Activated T-helper 17 cell treated with anti-CD3 and anti-CD28 coated beads, Interleukin-2, amount 50 U/mL, for 72 hours (primary cell): ENCODE measurements at regions not wholly inside any gene's neighbourhood (a gene's known extent, or its start where the extent isn't known, plus 50 kb on each side); places are given as distances from the start of the nearest gene placed in this dataset.

Experiments
- ATAC-seq: fragments of 150-1000 bp; cut with Tn5 transposase; replicated peaks from 2 replicates; pipeline ENCODE4 v1.10.0; 2021; ENCODE audit warnings: mild to moderate bottlenecking, moderate library complexity
- H3K27ac Mint-ChIP-seq: one replicate; pipeline ENCODE4 v1.8.0; 2022; ENCODE audit warnings: mixed read lengths
- H3K27me3 Mint-ChIP-seq: one replicate; pipeline ENCODE4 v1.8.0; 2022; ENCODE audit warnings: mixed read lengths
- H3K36me3 Mint-ChIP-seq: one replicate; pipeline ENCODE4 v1.8.0; 2022; ENCODE audit warnings: low read depth, mild to moderate bottlenecking, mixed read lengths
- H3K4me1 Mint-ChIP-seq: one replicate; pipeline ENCODE4 v1.8.0; 2022; ENCODE audit warnings: mixed read lengths
- H3K4me3 Mint-ChIP-seq: one replicate; pipeline ENCODE4 v1.8.0; 2022; ENCODE audit warnings: mild to moderate bottlenecking, mixed read lengths
- H3K9me3 Mint-ChIP-seq: one replicate; pipeline ENCODE4 v1.8.0; 2022; ENCODE audit warnings: mixed read lengths

DNA sequence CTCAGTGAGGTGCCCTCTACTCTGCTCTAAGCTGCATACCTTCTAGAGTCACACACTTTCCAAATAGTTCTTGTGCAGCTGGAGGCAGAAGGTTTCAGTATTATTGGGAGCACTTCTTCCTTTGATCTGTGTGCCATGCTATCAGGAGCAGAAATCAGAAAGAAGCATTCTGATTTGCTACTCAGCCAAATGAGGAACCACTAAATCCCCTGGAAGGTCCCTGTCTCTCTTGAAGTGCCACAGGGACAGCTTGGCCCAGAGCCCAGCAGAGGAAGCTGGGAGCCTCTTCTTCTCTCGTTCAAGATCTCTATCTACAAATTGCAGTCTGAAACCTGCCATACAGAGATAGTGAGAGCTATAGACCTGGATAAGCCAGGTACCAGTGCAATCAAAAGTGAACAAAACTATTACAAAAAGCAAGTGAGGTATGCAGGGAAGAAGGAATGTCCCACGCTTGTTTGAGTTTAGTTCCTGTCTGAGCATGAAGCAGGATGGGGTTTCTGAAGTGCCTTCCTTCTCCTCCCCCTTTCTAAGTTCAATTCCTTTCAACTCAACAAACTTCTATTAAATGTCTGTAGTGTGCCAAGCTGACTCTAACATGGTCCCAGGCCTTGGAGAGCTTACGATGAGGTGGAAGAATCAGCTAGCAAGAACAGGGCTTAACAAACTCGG is 100.9 kb upstream of the PARP11 start:
- Mint-ChIP-seq H3K36me3 (no peaks in the 10 kb centered on the region), H3K27ac (peak overlapping the region; percentile 8), H3K4me3 (peak overlapping the region; percentile 54), H3K4me1 (peaks cover 35% of the 10 kb centered on the region), H3K9me3 (no peaks in the 10 kb centered on the region), H3K27me3 (no peaks in the 10 kb centered on the region)
- ATAC-seq = peak; percentile 59

DNA sequence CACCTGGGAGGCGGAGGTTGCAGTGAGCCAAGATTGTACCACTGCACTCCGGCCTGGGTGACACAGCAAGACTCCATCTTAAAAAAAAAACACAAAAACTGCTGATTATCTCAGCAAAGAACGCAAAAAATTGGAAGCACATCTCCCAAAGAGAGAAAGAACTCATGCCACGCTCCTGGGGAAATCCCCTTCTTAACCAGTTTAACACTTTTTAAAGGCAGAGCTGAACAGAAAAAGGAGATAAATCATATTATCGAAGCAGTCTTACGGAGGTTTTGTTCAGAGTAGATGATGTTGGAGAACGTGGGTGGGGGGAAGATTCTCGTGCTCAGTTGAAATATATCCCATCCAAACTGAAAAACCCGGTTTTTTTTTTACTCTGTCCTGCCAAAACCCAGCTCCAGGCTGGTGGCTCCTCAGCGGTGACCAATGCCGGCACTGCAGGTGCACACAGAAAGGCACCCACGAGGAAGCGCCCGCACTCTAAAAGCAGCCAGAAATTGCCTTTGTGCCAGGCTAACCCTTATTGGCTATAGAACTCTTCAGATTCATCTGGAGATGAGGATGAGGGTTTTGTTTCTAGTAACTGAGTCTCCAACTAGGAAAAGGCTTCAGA is 100.2 kb upstream of the PARP11 start:
- ATAC-seq = peak; percentile 63
- no peaks in the 10 kb centered on the region for H3K36me3 Mint-ChIP-seq

DNA sequence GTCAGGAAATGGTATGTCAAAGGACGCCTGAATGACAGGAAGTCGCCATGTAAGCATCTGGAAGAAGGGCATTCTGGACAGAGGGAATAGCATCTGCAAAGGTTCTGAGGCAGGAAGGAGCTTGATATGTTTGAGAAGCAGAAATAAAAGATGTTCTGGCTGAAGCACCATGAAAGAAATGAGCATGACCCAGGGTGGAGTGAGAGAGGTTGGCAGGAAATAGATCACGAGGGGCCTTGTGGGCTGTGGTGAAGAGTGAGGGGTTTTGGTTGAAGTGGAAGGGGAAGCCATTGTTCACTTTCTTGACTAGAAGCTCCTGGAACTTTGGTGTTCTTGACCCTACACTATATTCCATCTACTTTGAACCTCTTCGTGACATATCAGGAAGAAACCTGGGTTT is 99.4 kb upstream of the PARP11 start:
- ATAC-seq = no peak
- no peaks in the 10 kb centered on the region for H3K27me3 Mint-ChIP-seq
- H3K36me3 Mint-ChIP-seq = no peaks in the 10 kb centered on the region
- H3K27ac Mint-ChIP-seq = peak overlapping the region; percentile 8
- H3K9me3 Mint-ChIP-seq = no peaks in the 10 kb centered on the region
- H3K4me1 Mint-ChIP-seq = peaks cover 33% of the 10 kb centered on the region
- H3K4me3 Mint-ChIP-seq = peak overlapping the region; percentile 54

More for the DNA sequence above, 100.2 kb upstream of the PARP11 start:
- Mint-ChIP-seq H3K4me1 (peaks cover 35% of the 10 kb centered on the region), H3K27me3 (no peaks in the 10 kb centered on the region), H3K4me3 (peak overlapping the region; percentile 54), H3K9me3 (no peaks in the 10 kb centered on the region), H3K27ac (peak overlapping the region; percentile 8)

DNA sequence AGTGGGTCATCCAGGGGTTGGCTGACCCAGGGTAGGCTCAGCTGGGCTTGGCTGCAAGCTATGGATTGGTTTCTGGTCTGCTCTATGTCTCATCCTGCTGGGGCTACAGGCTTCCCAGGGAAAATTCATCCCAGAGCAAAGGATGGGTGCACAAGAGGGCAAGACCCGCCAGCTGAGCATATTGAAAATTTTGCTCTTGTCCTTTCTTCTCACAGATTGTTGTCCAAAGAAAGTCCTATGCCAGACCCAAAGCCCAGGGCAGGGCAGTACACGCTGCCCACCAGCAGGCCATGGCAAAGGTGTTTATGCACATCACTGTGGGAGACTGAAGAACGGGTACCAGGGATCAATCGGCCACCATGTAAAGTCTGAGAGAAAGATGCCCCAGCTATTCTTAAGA is 95.3 kb upstream of the PARP11 start:
- no peaks in the 10 kb centered on the region for H3K36me3 Mint-ChIP-seq
- no peaks in the 10 kb centered on the region for H3K27me3 Mint-ChIP-seq
- no peak overlapping the region for H3K4me3 Mint-ChIP-seq
- H3K9me3 Mint-ChIP-seq = no peaks in the 10 kb centered on the region
- ATAC-seq = no peak
- H3K27ac Mint-ChIP-seq = no peak overlapping the region
- peaks cover 14% of the 10 kb centered on the region for H3K4me1 Mint-ChIP-seq

DNA sequence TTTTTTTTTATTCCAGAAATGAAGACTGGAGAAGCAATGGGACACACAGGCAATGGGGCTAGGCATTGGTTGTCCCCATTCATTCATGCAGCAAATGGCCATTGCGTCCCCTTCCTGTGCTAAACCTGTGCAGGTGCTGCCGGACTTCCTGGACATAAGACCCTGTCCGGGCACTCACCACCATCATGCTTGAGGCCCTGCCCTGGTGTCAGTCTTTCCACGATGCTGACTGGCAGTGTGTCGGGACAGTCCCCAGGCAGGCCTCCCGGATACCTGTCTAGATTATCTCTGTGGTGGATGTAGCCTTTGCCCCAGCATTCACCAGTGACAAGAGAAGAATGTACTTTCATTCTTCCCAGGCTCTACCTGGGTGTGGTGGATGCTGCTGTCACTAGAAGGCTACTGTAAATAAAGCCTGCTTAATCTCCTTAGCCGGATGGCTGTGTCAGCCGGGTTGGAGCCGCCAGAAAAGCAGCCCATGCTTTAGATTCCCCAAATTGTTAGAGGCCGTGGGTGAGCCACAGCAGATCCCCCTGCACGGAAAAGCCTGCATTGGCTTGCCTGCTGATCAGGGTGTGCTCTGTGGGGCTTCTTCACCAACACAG is 94.5 kb upstream of the PARP11 start:
- no peak for ATAC-seq
- Mint-ChIP-seq H3K36me3 (no peaks in the 10 kb centered on the region), H3K27ac (no peak overlapping the region), H3K4me3 (no peak overlapping the region), H3K4me1 (peaks cover 13% of the 10 kb centered on the region), H3K9me3 (no peaks in the 10 kb centered on the region), H3K27me3 (no peaks in the 10 kb centered on the region)

DNA sequence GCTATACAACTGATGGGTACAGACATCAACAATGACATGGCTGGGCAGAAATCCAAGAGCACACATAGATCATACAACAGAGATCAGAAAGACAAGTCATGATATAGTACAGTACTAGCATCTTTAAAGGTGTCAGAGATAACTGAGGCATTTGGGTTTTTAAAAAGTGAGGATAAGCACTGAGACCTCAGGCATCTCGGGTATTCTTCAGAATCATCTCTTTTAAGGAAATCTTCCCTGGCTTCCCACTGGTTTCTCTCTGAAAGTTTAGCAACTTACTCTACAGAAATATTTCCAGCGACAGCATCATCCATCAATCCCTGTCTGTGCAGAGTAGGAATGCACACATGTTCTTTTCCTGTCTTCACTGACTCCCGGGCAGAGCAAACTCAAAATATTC is 93.2 kb upstream of the PARP11 start:
- no peak overlapping the region for H3K4me3 Mint-ChIP-seq
- no peak for ATAC-seq
- H3K9me3 Mint-ChIP-seq = no peaks in the 10 kb centered on the region
- peaks cover 11% of the 10 kb centered on the region for H3K4me1 Mint-ChIP-seq
- H3K27me3 Mint-ChIP-seq = no peaks in the 10 kb centered on the region
- no peaks in the 10 kb centered on the region for H3K36me3 Mint-ChIP-seq
- H3K27ac Mint-ChIP-seq = no peak overlapping the region

DNA sequence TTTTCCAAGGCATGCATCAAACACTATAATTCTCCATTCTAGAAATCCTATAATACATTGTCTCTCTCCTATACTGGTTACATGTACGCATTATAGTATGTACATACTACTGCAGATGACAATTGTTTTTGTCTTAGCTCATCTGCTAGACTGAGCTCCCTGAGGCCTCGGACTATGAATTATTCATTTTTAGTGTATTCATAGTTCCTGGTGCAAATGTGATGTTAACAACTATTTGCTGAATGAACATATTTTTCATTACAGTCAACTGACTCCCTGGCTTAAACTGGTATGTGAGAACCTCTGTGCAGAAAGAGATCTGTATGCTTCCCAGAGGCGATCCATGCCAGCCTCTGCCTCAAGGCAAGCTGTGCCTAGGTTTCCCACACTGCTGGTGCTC is 91.8 kb upstream of the PARP11 start:
- Mint-ChIP-seq H3K27ac (no peak overlapping the region), H3K9me3 (no peaks in the 10 kb centered on the region), H3K4me1 (peaks cover 11% of the 10 kb centered on the region)

DNA sequence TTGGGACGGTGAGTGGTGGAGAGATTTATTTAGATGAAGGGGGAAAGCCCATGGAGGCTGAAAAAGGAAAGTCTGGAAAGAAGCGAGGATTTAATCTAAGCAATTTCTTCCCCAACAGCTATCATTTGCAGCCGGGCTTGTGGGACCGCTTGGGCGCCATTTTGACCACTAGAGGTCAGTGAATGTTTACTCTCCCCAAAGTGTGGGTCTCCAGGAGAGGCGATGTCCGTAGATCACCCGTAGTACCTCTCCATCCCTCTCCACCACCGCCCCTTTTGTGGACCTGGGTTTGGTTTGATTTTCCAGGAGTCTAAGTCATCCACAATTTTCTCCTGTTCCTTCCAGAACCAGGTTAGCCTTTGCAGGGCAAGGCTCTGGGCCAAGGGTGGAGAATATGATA is 91.2 kb upstream of the PARP11 start:
- Mint-ChIP-seq H3K4me1 (peaks cover 11% of the 10 kb centered on the region), H3K9me3 (no peaks in the 10 kb centered on the region), H3K36me3 (no peaks in the 10 kb centered on the region), H3K27ac (no peak overlapping the region), H3K27me3 (no peaks in the 10 kb centered on the region), H3K4me3 (no peak overlapping the region)
- ATAC-seq = no peak

More for the DNA sequence above, 91.8 kb upstream of the PARP11 start:
- no peaks in the 10 kb centered on the region for H3K27me3 Mint-ChIP-seq
- ATAC-seq = no peak
- no peak overlapping the region for H3K4me3 Mint-ChIP-seq
- H3K36me3 Mint-ChIP-seq = no peaks in the 10 kb centered on the region

DNA sequence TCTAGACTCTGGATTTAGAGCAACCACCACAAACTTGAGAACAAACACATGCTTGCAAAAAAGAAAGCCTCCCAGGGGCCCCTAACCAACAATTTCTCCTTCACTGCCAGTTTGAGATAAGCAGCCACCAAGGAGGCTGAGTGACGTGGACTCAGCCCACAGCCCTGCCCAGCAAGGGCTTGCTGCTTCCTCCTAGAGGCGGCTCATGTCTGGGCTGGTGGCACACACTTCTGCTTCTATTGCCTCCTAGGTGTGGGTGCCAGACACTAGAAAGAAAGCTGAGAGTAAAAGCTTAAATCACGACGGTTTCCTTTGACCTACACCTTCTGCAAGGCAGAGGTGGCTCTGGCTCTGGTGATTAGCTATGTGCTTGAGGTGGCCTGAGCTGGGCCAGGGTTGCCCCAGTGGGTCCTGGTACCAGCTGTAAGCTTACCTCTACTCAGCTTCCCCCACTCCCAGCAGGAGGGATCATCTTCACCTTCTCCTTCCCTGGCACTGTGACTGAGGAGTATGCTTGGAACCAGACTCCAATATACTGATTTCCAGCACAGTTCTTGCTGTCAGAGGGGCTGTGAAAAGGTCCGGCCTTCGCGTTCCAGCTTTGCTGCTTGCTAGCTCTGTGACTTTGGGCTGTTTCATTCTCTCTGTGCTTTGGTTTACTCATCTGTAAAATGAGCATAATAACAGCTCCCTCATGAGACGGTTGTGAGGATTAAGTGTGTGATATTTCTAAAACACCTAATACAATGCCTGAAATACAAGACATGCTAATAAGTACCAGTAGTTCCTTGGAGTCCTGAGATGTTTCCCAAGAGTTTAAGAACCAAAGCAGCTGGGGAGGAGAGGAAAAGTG is 89.7 kb upstream of the PARP11 start:
- no peaks in the 10 kb centered on the region for H3K27me3 Mint-ChIP-seq
- H3K27ac Mint-ChIP-seq = peak overlapping the region; percentile 53
- H3K4me1 Mint-ChIP-seq = peaks cover 11% of the 10 kb centered on the region
- peak; percentile 98 for ATAC-seq
- H3K36me3 Mint-ChIP-seq = no peaks in the 10 kb centered on the region
- no peaks in the 10 kb centered on the region for H3K9me3 Mint-ChIP-seq
- H3K4me3 Mint-ChIP-seq = peak overlapping the region; percentile 40

DNA sequence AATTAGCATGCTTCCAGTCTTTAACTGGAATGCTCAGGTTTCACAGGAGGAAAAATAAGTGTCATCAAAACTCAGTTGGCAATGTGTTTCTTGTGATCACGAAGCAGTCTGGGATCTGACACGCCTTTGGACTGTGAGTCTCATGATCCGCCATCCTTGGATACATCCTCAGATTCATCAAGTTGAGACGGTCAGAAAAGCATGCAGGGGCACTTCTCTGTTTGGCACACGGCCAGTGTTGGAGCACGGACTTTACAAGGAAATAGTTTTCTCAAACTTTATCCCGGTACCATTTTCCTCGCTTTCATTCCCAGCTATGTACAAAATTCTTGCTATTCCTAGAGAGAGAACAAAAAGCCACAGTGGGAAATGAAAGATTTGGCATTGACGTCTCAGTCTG is 88.4 kb upstream of the PARP11 start:
- Mint-ChIP-seq H3K4me1 (peaks cover 16% of the 10 kb centered on the region), H3K36me3 (no peaks in the 10 kb centered on the region), H3K27ac (peak overlapping the region; percentile 53), H3K9me3 (no peaks in the 10 kb centered on the region), H3K27me3 (no peaks in the 10 kb centered on the region), H3K4me3 (no peak overlapping the region)
- no peak for ATAC-seq

DNA sequence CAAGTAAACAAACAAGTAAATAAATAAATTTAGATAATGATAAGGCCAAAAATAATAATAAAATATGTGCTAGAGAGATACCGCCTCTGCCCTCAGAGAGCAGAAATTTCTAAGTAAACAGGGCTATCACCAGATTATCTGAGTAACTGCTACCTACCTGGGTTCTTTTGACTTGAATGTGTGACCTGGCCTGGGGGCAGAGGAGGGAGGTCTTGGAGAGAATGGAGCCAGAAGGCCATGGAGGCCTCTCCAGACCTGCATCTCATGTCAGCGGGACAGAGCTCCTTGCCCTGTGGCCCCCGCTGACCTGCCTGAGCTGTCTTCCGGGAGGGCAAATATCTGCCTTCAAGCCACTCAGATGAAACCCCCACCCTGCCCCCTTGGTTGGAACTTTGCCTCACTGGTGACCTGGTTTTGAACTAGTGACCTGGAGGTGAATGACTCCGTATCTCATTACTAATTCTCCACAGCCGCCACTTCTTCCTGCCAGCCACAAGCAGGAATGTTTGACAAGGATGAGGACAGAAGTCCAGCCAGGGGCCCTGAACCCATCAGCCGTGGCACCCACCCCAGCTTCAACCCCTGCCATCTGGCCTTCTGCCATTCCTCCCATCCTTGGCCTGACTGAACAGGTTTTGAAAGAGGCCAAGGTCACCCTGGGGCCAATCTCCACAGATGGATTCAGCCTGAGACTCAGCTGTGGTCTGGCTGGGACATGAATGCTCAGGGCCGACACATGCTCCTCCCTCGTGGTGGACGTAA is 86.8 kb upstream of the PARP11 start:
- H3K27me3 Mint-ChIP-seq = no peaks in the 10 kb centered on the region
- H3K36me3 Mint-ChIP-seq = no peaks in the 10 kb centered on the region
- ATAC-seq = no peak
- H3K27ac Mint-ChIP-seq = no peak overlapping the region
- peaks cover 16% of the 10 kb centered on the region for H3K4me1 Mint-ChIP-seq
- H3K4me3 Mint-ChIP-seq = no peak overlapping the region
- no peaks in the 10 kb centered on the region for H3K9me3 Mint-ChIP-seq

DNA sequence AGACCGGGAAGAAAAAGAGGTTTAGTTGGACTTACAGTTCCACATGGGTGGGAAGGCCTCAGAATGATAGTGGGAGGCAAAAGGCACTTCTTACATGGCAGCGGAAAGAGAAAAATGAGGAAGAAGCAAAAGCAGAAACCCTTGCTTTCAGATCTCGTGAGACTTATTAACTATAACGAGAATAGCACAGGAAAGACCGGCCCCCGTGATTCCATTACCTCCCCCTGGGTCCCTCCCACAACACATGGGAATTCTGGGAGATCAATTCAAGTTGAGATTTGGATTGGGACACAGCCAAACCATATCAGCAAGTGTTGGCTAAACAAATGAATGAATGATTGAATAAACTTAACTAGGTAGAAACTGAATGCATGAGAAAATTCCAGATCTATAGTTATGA is 85.3 kb upstream of the PARP11 start:
- no peaks in the 10 kb centered on the region for H3K27me3 Mint-ChIP-seq
- no peak for ATAC-seq
- H3K4me3 Mint-ChIP-seq = no peak overlapping the region
- no peaks in the 10 kb centered on the region for H3K9me3 Mint-ChIP-seq
- peaks cover 18% of the 10 kb centered on the region for H3K4me1 Mint-ChIP-seq
- H3K27ac Mint-ChIP-seq = no peak overlapping the region
- H3K36me3 Mint-ChIP-seq = no peaks in the 10 kb centered on the region

DNA sequence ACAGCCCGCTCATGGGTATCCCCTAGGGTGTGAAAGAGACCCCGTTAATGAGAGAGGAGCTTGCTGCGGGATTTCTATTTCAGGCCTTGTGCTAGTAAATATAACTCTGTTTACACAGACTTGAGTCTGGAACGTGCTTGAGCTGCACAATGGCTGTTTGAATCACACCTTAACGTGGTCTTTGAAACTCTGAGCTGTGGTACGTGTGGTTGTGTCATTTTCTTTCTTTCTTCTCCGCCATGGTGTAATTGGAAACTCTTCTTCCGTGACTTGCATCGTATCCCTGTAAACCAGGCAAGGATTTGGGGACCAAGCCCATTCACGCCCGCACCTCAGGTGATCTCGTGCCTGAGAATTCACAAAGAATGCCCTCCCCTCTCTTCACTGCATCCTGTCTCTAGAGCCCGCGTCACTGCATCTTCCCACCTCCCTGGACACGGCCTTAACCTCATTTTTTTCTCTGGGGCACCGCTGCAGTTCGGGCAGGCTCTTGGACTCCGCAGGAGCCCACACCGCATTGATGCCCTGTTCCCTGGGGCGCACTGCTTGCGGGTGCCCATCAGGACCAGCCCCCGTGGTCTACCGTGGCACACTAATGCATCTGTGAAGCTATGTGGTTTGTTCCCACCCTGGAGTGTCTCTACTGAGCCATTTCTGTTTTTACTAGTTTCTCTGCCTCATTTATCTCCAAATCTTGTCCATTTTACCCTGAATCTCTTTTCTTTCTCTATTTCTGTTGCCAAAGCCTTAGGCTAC is 78.4 kb upstream of the PARP11 start:
- peak overlapping the region; percentile 63 for H3K4me3 Mint-ChIP-seq
- H3K4me1 Mint-ChIP-seq = peaks cover 39% of the 10 kb centered on the region
- H3K27ac Mint-ChIP-seq = peak overlapping the region; percentile 81
- ATAC-seq = no peak
- H3K36me3 Mint-ChIP-seq = no peaks in the 10 kb centered on the region
- no peaks in the 10 kb centered on the region for H3K27me3 Mint-ChIP-seq
- H3K9me3 Mint-ChIP-seq = peaks cover 11% of the 10 kb centered on the region
